ENCODE measurements at regions not wholly inside any gene's neighbourhood (a gene's known extent, or its start where the extent isn't known, plus 50 kb on each side); places are given as distances from the start of the nearest gene placed in this dataset.

GRCh38 chr7:116334555-116334954, 124.2 kb downstream of the TES start:
- ATAC-seq (no peak), DNase-seq (no peak)
- Mint-ChIP-seq H3K4me1 (no peaks in the 10 kb centered on the region), H3K27me3 (peaks cover 10% of the 10 kb centered on the region), H3K27ac (no peak overlapping the region), H3K9me3 (no peaks in the 10 kb centered on the region), H3K4me3 (no peak overlapping the region)

- peaks cover 10% of the 10 kb centered on the region for H3K27me3 Mint-ChIP-seq
- DNase-seq (no peak), ATAC-seq (no peak)
- peaks cover 6% of the 10 kb centered on the region for H3K4me1 Mint-ChIP-seq
- no peak overlapping the region for H3K27ac Mint-ChIP-seq
- no peaks in the 10 kb centered on the region for H3K9me3 Mint-ChIP-seq
- H3K4me3 Mint-ChIP-seq: no peak overlapping the region
These were observed 126.7 kb downstream of the TES start for GRCh38 chr7:116337018-116337417.

GRCh38 chr7:116337800-116338199, 127.5 kb downstream of the TES start:
- Mint-ChIP-seq H3K4me1 (peaks cover 6% of the 10 kb centered on the region), H3K4me3 (no peak overlapping the region), H3K27me3 (peaks cover 10% of the 10 kb centered on the region), H3K9me3 (no peaks in the 10 kb centered on the region), H3K27ac (no peak overlapping the region)
- no peak for ATAC-seq
- no peak for DNase-seq

- DNase-seq: no peak
- no peak overlapping the region for H3K27ac Mint-ChIP-seq
- no peak for ATAC-seq
- H3K4me1 Mint-ChIP-seq: peaks cover 6% of the 10 kb centered on the region
- no peak overlapping the region for H3K4me3 Mint-ChIP-seq
- no peaks in the 10 kb centered on the region for H3K9me3 Mint-ChIP-seq
- peaks cover 10% of the 10 kb centered on the region for H3K27me3 Mint-ChIP-seq
These were observed 129.2 kb downstream of the TES start for GRCh38 chr7:116339564-116339963.

GRCh38 chr7:116340201-116340847, 130.0 kb downstream of the TES start:
- ATAC-seq (no peak), DNase-seq (no peak)
- H3K4me1 Mint-ChIP-seq: peaks cover 6% of the 10 kb centered on the region
- peaks cover 3% of the 10 kb centered on the region for H3K27me3 Mint-ChIP-seq
- H3K9me3 Mint-ChIP-seq: no peaks in the 10 kb centered on the region
- H3K27ac Mint-ChIP-seq: no peak overlapping the region
- H3K4me3 Mint-ChIP-seq: no peak overlapping the region

GRCh38 chr7:116340943-116341907, 130.9 kb downstream of the TES start:
- DNase-seq (no peak), ATAC-seq (no peak)
- Mint-ChIP-seq H3K27ac (no peak overlapping the region), H3K4me1 (peaks cover 6% of the 10 kb centered on the region), H3K27me3 (no peaks in the 10 kb centered on the region), H3K9me3 (no peaks in the 10 kb centered on the region), H3K4me3 (no peak overlapping the region)

- DNase-seq (no peak), ATAC-seq (no peak)
- no peak overlapping the region for H3K4me3 Mint-ChIP-seq
These were observed 131.8 kb downstream of the TES start for GRCh38 chr7:116342125-116342524.

GRCh38 chr7:116347151-116347832, 137.0 kb downstream of the TES start:
- H3K27ac Mint-ChIP-seq: no peak overlapping the region
- no peaks in the 10 kb centered on the region for H3K4me1 Mint-ChIP-seq
- H3K27me3 Mint-ChIP-seq: no peaks in the 10 kb centered on the region
- no peaks in the 10 kb centered on the region for H3K9me3 Mint-ChIP-seq
- no peak for ATAC-seq
- no peak overlapping the region for H3K4me3 Mint-ChIP-seq
- no peak for DNase-seq

More at GRCh38 chr7:116342125-116342524, 131.8 kb downstream of the TES start:
- Mint-ChIP-seq H3K27ac (no peak overlapping the region), H3K4me1 (peaks cover 6% of the 10 kb centered on the region), H3K27me3 (no peaks in the 10 kb centered on the region), H3K9me3 (no peaks in the 10 kb centered on the region)

- Mint-ChIP-seq H3K4me3 (no peak overlapping the region), H3K9me3 (no peaks in the 10 kb centered on the region), H3K4me1 (no peaks in the 10 kb centered on the region), H3K27me3 (no peaks in the 10 kb centered on the region), H3K27ac (no peak overlapping the region)
- ATAC-seq: no peak
- no peak for DNase-seq
These were observed 138.0 kb downstream of the TES start for GRCh38 chr7:116348346-116348745.

GRCh38 chr7:116351966-116352365, 141.6 kb downstream of the TES start:
- Mint-ChIP-seq H3K27me3 (peaks cover 17% of the 10 kb centered on the region), H3K4me1 (no peaks in the 10 kb centered on the region), H3K4me3 (no peak overlapping the region), H3K27ac (peak overlapping the region in 1 of 2 donors; percentile 6), H3K9me3 (no peaks in the 10 kb centered on the region)
- ATAC-seq (no peak), DNase-seq (no peak)

- Mint-ChIP-seq H3K4me1 (no peaks in the 10 kb centered on the region), H3K27me3 (peaks cover 17% of the 10 kb centered on the region), H3K4me3 (no peak overlapping the region), H3K9me3 (no peaks in the 10 kb centered on the region), H3K27ac (no peak overlapping the region)
- ATAC-seq (no peak), DNase-seq (no peak)
These were observed 143.3 kb downstream of the TES start for GRCh38 chr7:116353647-116354046.

- Mint-ChIP-seq H3K27ac (no peak overlapping the region), H3K9me3 (no peaks in the 10 kb centered on the region), H3K27me3 (peaks cover 17% of the 10 kb centered on the region), H3K4me1 (no peaks in the 10 kb centered on the region), H3K4me3 (no peak overlapping the region)
- ATAC-seq (no peak), DNase-seq (no peak)
These were observed 143.8 kb downstream of the TES start for GRCh38 chr7:116354171-116354545.

- DNase-seq (no peak), ATAC-seq (no peak)
- no peaks in the 10 kb centered on the region for H3K4me1 Mint-ChIP-seq
- no peak overlapping the region for H3K27ac Mint-ChIP-seq
- peaks cover 17% of the 10 kb centered on the region for H3K27me3 Mint-ChIP-seq
- no peaks in the 10 kb centered on the region for H3K9me3 Mint-ChIP-seq
- H3K4me3 Mint-ChIP-seq: no peak overlapping the region
These were observed 144.4 kb downstream of the TES start for GRCh38 chr7:116354546-116355423.

GRCh38 chr7:116355424-116355765, 144.1 kb upstream of the CAV2 start:
- DNase-seq (no peak), ATAC-seq (no peak)
- Mint-ChIP-seq H3K27me3 (peaks cover 17% of the 10 kb centered on the region), H3K4me3 (no peak overlapping the region), H3K4me1 (no peaks in the 10 kb centered on the region), H3K9me3 (no peaks in the 10 kb centered on the region), H3K27ac (no peak overlapping the region)

- Mint-ChIP-seq H3K27ac (no peak overlapping the region), H3K4me3 (no peak overlapping the region), H3K9me3 (no peaks in the 10 kb centered on the region), H3K27me3 (peaks cover 17% of the 10 kb centered on the region), H3K4me1 (no peaks in the 10 kb centered on the region)
- ATAC-seq (no peak), DNase-seq (no peak)
These were observed 143.1 kb upstream of the CAV2 start for GRCh38 chr7:116356333-116356965.
